ENCODE measurements at regions not wholly inside any gene's neighbourhood (a gene's known extent, or its start where the extent isn't known, plus 50 kb on each side); places are given as distances from the start of the nearest gene placed in this dataset.

- no peak for TF ChIP-seq POLR2A (IDR thresholded peaks at IDR 0.05)
- TF ChIP-seq, protein P1, sequence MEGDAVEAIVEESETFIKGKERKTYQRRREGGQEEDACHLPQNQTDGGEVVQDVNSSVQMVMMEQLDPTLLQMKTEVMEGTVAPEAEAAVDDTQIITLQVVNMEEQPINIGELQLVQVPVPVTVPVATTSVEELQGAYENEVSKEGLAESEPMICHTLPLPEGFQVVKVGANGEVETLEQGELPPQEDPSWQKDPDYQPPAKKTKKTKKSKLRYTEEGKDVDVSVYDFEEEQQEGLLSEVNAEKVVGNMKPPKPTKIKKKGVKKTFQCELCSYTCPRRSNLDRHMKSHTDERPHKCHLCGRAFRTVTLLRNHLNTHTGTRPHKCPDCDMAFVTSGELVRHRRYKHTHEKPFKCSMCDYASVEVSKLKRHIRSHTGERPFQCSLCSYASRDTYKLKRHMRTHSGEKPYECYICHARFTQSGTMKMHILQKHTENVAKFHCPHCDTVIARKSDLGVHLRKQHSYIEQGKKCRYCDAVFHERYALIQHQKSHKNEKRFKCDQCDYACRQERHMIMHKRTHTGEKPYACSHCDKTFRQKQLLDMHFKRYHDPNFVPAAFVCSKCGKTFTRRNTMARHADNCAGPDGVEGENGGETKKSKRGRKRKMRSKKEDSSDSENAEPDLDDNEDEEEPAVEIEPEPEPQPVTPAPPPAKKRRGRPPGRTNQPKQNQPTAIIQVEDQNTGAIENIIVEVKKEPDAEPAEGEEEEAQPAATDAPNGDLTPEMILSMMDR (IDR thresholded peaks at IDR 0.05): no peak
Observed at GRCh38 chr2:83916559-83916958, 542.5 kb downstream of the SUCLG1 start.

Data from body of pancreas (tissue), 4 donors.